Glutamatergic neuron (in vitro differentiated cells): ENCODE measurements at regions not wholly inside any gene's neighbourhood (a gene's known extent, or its start where the extent isn't known, plus 50 kb on each side); places are given as distances from the start of the nearest gene placed in this dataset.

ENCODE experiments used
- DNase-seq: peaks from one replicate; pipeline ENCODE4 v3.0.0; 2022
- H3K27ac Mint-ChIP-seq: one replicate; pipeline ENCODE4 v1.8.0; 2020; ENCODE audit warnings: mild to moderate bottlenecking, mixed read lengths, inconsistent platforms; ENCODE audit not compliant: unreplicated experiment
- H3K27me3 Mint-ChIP-seq: one replicate; pipeline ENCODE4 v1.8.0; 2020; ENCODE audit warnings: mild to moderate bottlenecking, moderate library complexity, mixed read lengths, inconsistent platforms; ENCODE audit not compliant: unreplicated experiment
- H3K36me3 Mint-ChIP-seq: one replicate; pipeline ENCODE4 v1.8.0; 2020; ENCODE audit warnings: mild to moderate bottlenecking, mixed read lengths, inconsistent platforms; ENCODE audit not compliant: unreplicated experiment
- H3K4me1 Mint-ChIP-seq: one replicate; pipeline ENCODE4 v1.8.0; 2020; ENCODE audit warnings: mild to moderate bottlenecking, low read depth, mixed read lengths, inconsistent platforms; ENCODE audit not compliant: unreplicated experiment
- H3K4me3 Mint-ChIP-seq: one replicate; pipeline ENCODE4 v1.8.0; 2020; ENCODE audit warnings: mild to moderate bottlenecking, mixed read lengths, inconsistent platforms; ENCODE audit not compliant: unreplicated experiment
- H3K9me3 Mint-ChIP-seq: one replicate; pipeline ENCODE4 v1.8.0; 2020; ENCODE audit warnings: mild to moderate bottlenecking, moderate library complexity, mixed read lengths, inconsistent platforms; ENCODE audit not compliant: unreplicated experiment
- CTCF ChIP-seq: fragments of 200-600 bp; sonication (generic); IDR thresholded peaks from one replicate; pipeline ENCODE4 v1.5.0; 2021; ENCODE audit not compliant: partially characterized antibody, unreplicated experiment

- Mint-ChIP-seq H3K27ac (no peak overlapping the region), H3K27me3 (peaks cover 4% of the 10 kb centered on the region), H3K36me3 (peaks cover 12% of the 10 kb centered on the region), H3K9me3 (peaks cover 8% of the 10 kb centered on the region), H3K4me3 (no peak overlapping the region), H3K4me1 (no peaks in the 10 kb centered on the region)
- DNase-seq = no peak
- TF ChIP-seq CTCF = no peak
Measured at GRCh38 chr7:113010377-113010776, 76.2 kb downstream of the GPR85 start.

GRCh38 chr7:113008755-113009154 is 77.9 kb downstream of the GPR85 start:
- H3K4me1 Mint-ChIP-seq = no peaks in the 10 kb centered on the region
- peaks cover 4% of the 10 kb centered on the region for H3K27me3 Mint-ChIP-seq
- no peak overlapping the region for H3K4me3 Mint-ChIP-seq

GRCh38 chr7:113004726-113005454 is 81.7 kb downstream of the GPR85 start:
- no peak for DNase-seq
- H3K27me3 Mint-ChIP-seq = no peaks in the 10 kb centered on the region
- H3K9me3 Mint-ChIP-seq = no peaks in the 10 kb centered on the region
- H3K36me3 Mint-ChIP-seq = no peaks in the 10 kb centered on the region
- H3K27ac Mint-ChIP-seq = no peak overlapping the region
- no peak for TF ChIP-seq CTCF
- H3K4me1 Mint-ChIP-seq = no peaks in the 10 kb centered on the region
- H3K4me3 Mint-ChIP-seq = no peak overlapping the region

More at GRCh38 chr7:113008755-113009154, 77.9 kb downstream of the GPR85 start:
- TF ChIP-seq CTCF = no peak
- no peak overlapping the region for H3K27ac Mint-ChIP-seq
- H3K9me3 Mint-ChIP-seq = peaks cover 8% of the 10 kb centered on the region
- peaks cover 12% of the 10 kb centered on the region for H3K36me3 Mint-ChIP-seq
- DNase-seq = no peak

- Mint-ChIP-seq H3K36me3 (no peaks in the 10 kb centered on the region), H3K9me3 (no peaks in the 10 kb centered on the region), H3K4me3 (no peak overlapping the region), H3K27ac (no peak overlapping the region), H3K27me3 (no peaks in the 10 kb centered on the region), H3K4me1 (no peaks in the 10 kb centered on the region)
- TF ChIP-seq CTCF = no peak
- DNase-seq = no peak
Measured at GRCh38 chr7:113000316-113001020, 86.2 kb downstream of the GPR85 start.

GRCh38 chr7:112997831-112998230 is 88.8 kb downstream of the GPR85 start:
- Mint-ChIP-seq H3K4me1 (no peaks in the 10 kb centered on the region), H3K9me3 (no peaks in the 10 kb centered on the region), H3K4me3 (no peak overlapping the region), H3K27me3 (no peaks in the 10 kb centered on the region), H3K27ac (no peak overlapping the region), H3K36me3 (no peaks in the 10 kb centered on the region)
- no peak for TF ChIP-seq CTCF
- no peak for DNase-seq
